Mesenteric fat pad (tissue), 1 donor: ENCODE measurements at regions not wholly inside any gene's neighbourhood (a gene's known extent, or its start where the extent isn't known, plus 50 kb on each side); places are given as distances from the start of the nearest gene placed in this dataset.
A peak's percentile ranks its signal among the peaks of the same experiment; 100 is the strongest.

ENCODE experiments used
- DNase-seq: peaks from one replicate; pipeline ENCODE4 v3.0.0-alpha.2; 2020; ENCODE audit warnings: low spot score
- donor health status: DM: yes; HTN: yes; CAD: no.

GRCh38 chr22:20637750-20638506 lies 130.5 kb downstream of the MED15 start:
- DNase-seq, result peak; percentile 22

- no peak for DNase-seq
Observed at GRCh38 chr22:20638507-20638870, 131.1 kb downstream of the MED15 start.

DNA sequence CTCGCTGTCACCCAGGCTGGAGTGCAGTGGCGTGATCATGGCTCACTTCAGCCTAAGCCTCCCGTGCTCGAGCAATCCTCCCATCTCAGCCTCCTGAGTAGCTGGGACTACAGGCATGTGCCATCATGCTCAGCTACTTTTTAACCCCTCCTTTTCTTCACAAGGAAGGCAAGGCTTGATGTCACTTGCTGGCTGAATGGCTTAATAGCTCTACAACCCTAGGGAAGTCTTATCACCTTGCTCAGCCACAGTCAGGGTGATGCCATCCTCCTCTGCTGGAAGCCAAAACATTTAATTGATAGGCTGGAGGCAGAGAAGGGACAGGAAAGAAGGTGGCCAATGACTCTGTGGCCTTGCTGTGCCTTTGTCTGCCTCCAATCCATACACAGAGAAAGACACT lies 131.9 kb downstream of the MED15 start:
- DNase-seq, result peak; percentile 5

DNA sequence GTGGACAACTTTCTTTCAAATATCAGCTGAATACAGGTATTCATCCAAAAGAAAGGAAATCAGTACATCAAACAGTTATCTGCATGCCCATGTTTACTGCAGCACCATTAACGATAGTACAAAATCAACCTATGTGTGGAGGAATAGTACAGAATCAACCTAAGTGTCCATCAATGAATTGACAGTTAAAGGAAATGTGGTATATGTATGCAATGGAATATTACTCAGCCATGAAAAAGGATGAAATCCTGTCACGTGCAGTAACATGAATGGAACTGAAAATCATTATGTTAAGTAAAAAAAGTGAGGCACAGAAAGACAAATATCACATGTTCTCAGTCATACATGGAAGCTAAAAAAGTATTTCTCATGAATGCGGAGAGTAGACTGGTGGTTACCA lies 132.3 kb downstream of the MED15 start:
- no peak for DNase-seq

DNA sequence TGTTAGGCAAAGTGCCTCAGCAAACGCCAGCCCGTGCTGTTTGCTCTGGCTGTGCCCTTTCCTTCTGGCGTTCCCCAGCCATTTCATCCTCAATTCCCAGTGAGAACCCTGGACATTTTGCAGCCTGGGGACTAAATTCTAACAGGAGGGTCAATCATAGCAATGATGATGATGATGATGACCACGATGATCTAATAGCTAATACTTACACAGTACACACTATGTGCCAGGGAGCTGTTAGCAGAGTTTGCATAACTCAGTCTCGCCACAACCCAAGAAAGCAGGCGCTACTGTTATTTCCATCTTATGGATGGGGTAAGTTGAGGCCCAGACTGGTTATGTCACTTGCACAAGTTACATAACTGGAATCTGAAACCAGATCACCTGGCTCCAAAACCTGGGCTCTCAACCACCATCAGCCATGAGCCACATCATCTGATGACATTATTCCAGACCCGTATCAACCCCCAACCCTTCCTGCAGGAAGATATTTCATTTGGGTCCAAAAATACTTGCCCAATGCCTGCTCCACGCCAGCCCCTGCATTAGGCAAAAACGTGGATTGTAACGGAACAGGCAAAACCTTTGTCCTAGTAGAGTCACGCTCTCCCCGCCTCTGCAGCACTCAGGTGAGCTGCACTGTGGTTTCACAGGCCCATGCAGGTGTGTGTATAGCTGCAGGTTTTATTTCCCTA lies 132.6 kb upstream of the SERPIND1 start:
- DNase-seq, result peak; percentile 68

- DNase-seq, result peak; percentile 6
Observed at GRCh38 chr22:20641919-20642579, 131.9 kb upstream of the SERPIND1 start.

DNA sequence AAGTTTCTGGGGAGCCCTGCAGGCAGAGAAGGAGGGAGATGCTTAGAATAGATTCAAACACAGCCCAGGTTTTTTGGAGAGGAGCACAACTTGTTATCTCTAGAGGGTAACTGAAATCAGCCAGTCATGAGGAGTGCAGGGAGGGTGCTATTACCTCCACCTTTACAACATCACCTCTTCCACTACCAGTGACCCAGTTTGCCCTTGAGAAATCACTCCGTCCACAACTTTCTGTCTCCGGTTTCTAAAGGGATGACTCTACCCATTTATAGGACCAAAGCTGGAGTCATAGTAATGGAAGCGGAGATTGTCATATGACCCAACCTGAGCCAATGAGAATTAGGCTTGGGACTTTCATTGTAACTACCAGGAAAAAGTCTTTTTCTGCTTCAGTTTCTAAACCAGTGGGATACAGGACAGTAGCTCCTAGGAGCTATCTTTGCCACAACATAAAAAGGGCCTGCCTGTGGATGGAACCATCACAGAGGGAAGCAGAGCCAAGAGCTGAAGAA lies 131.2 kb upstream of the SERPIND1 start:
- no peak for DNase-seq

DNA sequence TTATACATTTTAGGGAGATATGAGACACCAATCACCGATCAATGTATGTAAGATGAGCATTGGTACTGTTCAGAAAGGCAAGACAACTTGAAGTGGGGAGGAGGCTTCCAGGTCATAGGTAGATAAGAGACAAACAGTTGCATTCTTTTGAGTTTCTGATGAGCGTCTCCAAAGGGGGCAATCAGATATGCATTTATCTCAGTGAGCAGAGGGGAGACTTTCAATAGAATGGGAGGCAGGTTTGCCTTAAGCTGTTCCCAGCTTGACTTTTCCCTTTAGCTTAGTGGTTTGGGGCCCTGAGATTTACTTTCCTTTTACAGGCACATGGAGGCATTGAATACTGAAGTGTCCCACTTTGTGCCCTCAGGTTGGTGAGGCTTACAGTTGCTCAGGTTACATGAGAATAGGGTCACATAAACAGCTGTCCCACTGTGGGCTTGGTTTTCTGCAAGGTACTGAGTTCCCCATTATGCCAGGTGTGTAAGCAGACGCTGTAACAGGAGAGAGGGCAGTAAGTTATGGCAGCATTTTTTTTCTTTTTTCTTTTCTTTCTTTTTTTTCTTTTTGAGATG lies 129.8 kb upstream of the SERPIND1 start:
- no peak for DNase-seq

GRCh38 chr22:20645954-20646353 lies 128.0 kb upstream of the SERPIND1 start:
- peak; percentile 37 for DNase-seq

DNA sequence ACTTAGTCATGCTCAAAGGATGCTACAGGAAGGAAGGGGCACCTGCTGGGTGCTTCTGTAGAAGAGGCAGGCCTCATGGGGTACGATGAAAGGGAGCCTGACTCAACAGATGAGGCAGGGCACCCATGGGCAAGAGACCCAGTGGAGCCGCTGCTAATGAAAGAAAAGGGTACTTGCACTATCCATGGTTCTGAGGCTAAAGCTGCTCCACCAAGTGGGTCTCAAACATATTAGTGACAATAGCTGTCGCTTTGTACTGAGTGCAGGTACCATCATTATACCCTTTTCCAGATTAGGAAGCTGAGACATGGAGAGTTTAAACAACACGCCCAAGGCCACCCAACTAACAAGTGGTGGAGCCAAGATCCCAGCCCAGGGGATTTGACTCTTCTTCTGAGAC lies 127.5 kb upstream of the SERPIND1 start:
- peak; percentile 16 for DNase-seq

GRCh38 chr22:20646906-20647305 lies 127.0 kb upstream of the SERPIND1 start:
- DNase-seq, result peak; percentile 28

DNA sequence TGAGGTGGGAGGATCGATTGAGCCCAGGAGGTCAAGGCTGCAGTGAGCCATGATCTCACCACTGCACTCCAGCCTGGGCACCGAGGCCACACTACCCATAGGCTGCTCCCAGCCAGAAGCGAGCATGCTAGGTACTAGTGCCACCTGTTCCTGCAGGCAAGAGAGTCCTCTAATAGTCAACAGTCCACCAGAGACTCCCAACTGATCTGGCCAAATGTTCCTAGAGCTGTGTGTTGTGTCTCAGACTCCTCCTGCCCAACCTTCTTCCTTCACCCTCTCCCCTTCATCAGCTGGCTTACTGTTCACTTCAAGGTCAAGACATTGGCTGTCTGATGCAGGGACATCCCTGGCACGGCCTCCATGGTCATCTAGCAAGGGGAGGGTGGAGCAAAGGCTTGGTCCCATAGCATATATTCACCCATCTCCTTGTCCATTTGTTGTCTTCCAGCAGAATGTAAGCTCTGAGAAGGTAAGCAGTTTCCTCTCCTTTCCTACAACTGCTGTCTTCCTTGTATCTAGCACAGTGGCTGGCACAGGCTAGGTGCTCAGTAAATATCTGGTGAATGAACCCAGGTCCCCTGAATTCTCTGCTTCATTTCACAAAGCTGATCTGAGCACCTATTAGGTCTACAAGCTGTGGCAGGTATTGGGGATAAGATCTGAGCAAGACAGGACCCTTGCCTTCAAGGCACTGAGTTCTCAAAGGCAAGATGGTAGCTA lies 126.2 kb upstream of the SERPIND1 start:
- peak; percentile 37 for DNase-seq

- peak; percentile 39 for DNase-seq
Observed at GRCh38 chr22:20648306-20648903, 125.5 kb upstream of the SERPIND1 start.

DNA sequence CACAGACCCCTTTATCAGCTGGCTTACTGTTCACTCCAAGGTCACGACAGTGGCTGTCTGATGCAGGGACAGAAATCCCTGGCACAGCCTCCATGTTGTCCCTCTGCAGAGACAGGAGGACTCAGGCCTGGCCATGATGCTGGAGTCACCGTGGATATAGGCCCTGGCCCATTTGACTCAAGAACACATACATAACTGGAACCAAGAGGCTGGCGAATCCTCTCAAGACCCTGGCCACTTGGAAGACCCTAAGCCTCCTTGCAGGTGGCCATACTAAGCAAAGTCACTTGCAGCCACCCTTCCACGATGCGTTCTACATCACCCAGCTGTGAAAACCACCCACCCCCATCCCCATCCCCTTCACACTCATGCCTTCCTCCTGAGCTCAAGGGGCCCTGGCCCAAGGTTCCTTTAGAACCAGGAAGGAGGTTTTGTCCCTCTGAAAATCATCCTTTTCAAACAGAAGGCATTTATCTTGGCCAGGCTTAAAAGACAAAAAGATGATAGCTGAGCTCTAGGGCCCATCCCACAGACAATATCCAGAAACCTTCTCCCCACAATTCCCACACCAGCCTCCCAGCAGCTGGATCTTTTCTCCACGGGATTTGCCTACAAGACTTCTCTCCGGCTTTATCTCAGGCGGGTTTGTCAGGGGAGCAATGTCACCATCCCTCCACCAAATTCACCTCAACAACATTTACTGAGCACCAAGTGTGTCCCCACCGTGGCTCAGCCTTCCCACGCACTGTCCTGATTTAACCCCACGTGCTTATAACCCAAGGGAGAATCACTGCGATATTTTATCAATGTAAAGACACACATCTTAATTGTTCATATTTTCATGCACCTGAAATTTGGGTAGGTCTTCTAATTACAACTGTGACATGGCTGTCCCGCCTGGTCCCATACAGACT lies 123.4 kb upstream of the SERPIND1 start:
- peak; percentile 60 for DNase-seq

DNA sequence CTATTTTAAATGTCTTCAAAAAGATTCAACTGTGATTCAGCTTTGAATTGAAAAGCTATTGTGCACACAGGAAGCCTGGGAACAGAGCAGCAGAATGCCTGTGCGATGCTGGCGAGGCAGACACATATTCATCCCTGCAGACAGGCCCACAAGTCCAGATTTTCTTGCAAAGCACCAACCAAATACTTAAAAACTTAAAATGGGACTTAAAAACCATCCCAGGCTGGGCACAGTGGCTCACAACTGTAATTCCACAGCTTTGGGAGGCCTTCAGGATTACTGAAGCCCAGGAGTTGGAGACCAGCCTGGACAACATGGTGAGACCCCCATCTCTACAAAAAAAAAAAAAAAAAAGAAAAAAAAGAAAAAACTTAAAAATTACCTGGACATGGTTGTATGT lies 122.6 kb upstream of the SERPIND1 start:
- peak; percentile 22 for DNase-seq

DNA sequence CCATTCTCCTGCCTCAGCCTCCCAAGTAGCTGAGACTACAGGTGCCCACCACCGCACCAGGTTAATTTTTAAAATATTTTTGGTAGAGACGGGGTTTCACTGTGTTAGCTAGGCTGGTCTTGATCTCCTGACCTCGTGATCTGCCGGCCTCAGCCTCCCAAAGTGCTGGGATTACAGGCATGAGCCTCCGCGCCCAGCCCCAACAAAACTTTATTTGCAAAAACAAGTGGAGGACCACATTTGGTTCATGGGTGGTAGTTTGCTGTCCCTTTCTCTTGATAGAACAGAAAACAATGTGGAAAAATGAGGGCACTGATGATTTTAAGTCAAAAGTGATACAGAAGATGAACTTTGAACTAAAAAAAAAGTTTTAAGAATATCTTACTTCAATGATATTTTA lies 121.8 kb upstream of the SERPIND1 start:
- DNase-seq, result peak; percentile 26

GRCh38 chr22:20652582-20652981 lies 121.3 kb upstream of the SERPIND1 start:
- peak; percentile 60 for DNase-seq

- peak; percentile 81 for DNase-seq
Observed at GRCh38 chr22:20653012-20653794, 120.7 kb upstream of the SERPIND1 start.
